Neuron (in vitro differentiated cells): ENCODE measurements at regions not wholly inside any gene's neighbourhood (a gene's known extent, or its start where the extent isn't known, plus 50 kb on each side); places are given as distances from the start of the nearest gene placed in this dataset.
A peak's percentile ranks its signal among the peaks of the same experiment; 100 is the strongest.
"Not testable (repeated sequence)": the region's sequence is repeated elsewhere in the genome, so short reads cannot be mapped to it uniquely, and the experiment has no call there.

Experiments
- H2AFZ ChIP-seq: one replicate; pipeline ENCODE4 v1.6.1; 2013; ENCODE audit warnings: low read depth, mild to moderate bottlenecking, inconsistent platforms, low read length, moderate library complexity
- H3K27me3 ChIP-seq: one replicate; pipeline ENCODE4 v1.6.1; 2013; ENCODE audit warnings: low read length; ENCODE audit not compliant: insufficient read depth
- H3K36me3 ChIP-seq: one replicate; pipeline ENCODE4 v1.6.1; 2013; ENCODE audit warnings: low read length; ENCODE audit not compliant: insufficient read depth
- H3K4me1 ChIP-seq: one replicate; pipeline ENCODE4 v1.6.1; 2013; ENCODE audit warnings: low read length; ENCODE audit not compliant: insufficient read depth
- H3K4me3 ChIP-seq: 2 replicates; pipeline ENCODE4 v1.5.1; 2013; ENCODE audit warnings: mild to moderate bottlenecking, low read length, moderate library complexity
- H3K9me3 ChIP-seq: one replicate; pipeline ENCODE4 v1.6.1; 2013; ENCODE audit warnings: low read length

DNA sequence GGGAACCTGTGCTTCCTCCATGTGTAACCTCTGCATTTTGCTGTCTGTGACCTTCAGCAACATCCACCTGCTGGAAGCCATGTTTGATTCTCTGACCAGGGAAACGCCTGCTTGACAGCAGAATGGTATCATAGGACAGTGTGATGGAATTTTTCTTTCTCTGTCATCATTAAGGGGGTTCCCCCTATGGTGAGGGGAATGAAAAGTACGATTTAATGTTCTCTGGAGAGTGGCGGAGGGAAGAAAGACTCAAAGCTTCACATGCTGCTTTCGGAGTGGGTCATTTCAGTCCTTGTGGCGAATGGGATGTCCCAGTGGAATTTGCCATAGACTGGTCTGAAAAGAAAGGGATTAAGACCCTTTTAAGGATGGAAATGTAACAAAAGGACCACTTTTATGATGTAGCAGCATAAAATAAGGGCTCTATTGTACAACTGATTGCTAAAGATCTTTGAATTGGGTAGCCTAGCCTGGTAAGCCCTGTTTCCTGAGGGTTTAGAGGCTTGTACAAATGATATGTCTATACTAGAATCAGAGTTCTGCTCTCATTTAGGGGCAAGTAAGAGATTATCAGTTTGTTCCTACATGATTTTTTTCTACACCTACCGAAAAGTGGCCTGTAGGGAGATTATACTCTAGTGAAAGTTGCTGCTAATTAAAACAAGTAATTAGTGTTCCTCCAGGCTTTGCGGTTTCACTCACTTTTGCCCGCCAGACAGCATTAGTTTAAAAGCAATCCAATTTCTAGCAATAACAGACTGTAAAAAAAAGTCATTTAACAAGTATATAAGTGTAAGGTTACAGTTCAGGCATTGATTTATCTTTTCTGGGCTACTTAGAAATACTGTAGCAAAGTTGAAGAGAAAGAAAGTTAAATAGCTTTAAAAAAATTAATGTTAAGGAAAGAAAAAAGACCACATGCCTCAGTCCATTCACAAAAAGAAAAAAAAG, 904.5 kb downstream of the NR2F1-AS1 start:
- no peaks in the 10 kb centered on the region for H3K36me3 ChIP-seq
- no peaks in the 10 kb centered on the region for H3K9me3 ChIP-seq
- H3K27me3 ChIP-seq, result no peaks in the 10 kb centered on the region
- no peak overlapping the region for H2AFZ ChIP-seq
- peaks cover 55% of the 10 kb centered on the region for H3K4me1 ChIP-seq
- peak overlapping the region; percentile 9 for H3K4me3 ChIP-seq

DNA sequence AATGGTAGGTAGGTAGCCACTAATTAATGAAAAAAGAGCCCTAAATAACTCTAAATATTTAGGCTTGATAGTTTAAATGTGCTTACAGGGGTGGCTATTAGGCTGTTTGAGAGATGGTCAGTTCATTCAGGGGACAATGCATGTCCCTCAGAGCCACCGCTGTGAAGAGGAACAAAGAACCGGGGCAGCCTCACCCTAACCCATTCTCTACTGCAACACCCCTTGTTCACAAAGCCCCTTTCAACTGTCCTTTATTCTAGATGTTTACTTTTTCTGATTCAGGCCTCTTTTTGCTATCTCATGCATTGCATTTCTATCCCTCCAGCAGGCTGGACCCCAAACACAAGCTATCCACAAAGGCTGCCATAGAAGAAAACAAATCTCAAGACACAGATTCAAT, 906.7 kb downstream of the NR2F1-AS1 start:
- peaks cover under 1% of the 10 kb centered on the region for H3K9me3 ChIP-seq
- H2AFZ ChIP-seq, result no peak overlapping the region
- H3K4me1 ChIP-seq, result peaks cover 54% of the 10 kb centered on the region
- peaks cover 6% of the 10 kb centered on the region for H3K36me3 ChIP-seq
- no peak overlapping the region for H3K4me3 ChIP-seq
- no peaks in the 10 kb centered on the region for H3K27me3 ChIP-seq

DNA sequence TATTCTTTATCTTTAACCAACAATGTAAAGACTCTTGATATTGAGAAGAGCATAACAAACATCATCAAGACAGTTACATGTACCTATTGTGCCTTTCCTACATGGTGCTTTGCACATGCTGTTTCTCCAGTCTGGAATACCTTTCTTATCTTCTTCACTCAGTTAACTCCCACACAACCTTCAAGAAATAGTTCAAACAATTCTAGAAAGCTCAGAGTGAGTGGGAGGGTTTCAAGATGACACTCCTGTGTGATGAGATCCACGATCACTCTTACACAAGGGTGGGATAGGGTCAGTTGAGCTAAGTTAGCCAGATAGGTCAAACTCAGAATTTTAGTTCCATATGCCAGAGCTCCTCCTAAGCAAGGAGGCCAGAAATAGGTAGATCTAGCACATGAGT, 915.5 kb downstream of the NR2F1-AS1 start:
- no peak overlapping the region for H2AFZ ChIP-seq
- peaks cover 10% of the 10 kb centered on the region for H3K4me1 ChIP-seq
- H3K27me3 ChIP-seq, result no peaks in the 10 kb centered on the region
- H3K36me3 ChIP-seq, result peaks cover 19% of the 10 kb centered on the region
- no peak overlapping the region for H3K4me3 ChIP-seq
- H3K9me3 ChIP-seq, result peaks cover 9% of the 10 kb centered on the region

DNA sequence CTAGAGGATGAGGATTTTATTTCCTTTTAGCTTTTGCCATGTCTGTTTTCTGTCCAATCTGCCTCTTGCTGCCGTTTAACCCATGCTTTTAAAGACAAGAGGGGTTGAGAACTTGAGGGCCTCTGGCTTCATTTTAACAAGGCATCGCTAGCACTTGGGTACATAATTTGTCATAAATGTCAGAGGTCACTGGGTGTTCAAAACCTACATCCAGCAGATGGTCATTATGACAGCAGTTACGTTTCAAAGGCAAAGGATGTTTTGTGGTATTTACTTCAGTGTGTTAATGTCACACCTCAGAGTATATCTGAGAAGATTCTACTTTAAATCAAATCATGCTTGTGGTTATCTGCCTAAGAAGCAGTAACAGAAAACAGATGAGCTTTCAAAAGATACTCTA, 918.3 kb downstream of the NR2F1-AS1 start:
- peaks cover 6% of the 10 kb centered on the region for H3K4me1 ChIP-seq
- no peaks in the 10 kb centered on the region for H3K27me3 ChIP-seq
- H3K9me3 ChIP-seq, result peaks cover 2% of the 10 kb centered on the region
- no peak overlapping the region for H2AFZ ChIP-seq
- no peak overlapping the region for H3K4me3 ChIP-seq
- H3K36me3 ChIP-seq, result peaks cover 12% of the 10 kb centered on the region

DNA sequence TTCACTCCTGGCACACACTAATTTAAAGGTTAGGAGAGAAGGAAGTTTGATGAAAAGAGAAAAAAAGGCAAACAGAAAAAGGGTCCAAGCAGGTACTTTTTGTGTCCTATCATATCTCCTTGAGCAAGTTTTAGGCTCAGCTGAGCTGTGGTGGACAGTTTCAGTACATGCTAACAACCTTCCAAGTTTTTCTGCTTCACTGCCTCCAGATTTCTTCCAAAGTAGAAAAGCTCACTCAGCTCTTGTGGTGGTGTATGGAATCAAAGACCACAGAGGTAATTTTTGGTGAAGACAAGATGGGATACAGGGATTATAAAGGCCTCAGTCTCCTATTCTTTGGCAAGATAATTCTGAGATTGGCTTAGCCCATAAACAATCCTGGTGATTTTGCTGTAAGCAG, 921.8 kb downstream of the NR2F1-AS1 start:
- Histone ChIP-seq H3K27me3 (no peaks in the 10 kb centered on the region), H3K4me1 (peaks cover 9% of the 10 kb centered on the region), H2AFZ (no peak overlapping the region), H3K36me3 (no peaks in the 10 kb centered on the region), H3K4me3 (no peak overlapping the region), H3K9me3 (peaks cover 2% of the 10 kb centered on the region)

DNA sequence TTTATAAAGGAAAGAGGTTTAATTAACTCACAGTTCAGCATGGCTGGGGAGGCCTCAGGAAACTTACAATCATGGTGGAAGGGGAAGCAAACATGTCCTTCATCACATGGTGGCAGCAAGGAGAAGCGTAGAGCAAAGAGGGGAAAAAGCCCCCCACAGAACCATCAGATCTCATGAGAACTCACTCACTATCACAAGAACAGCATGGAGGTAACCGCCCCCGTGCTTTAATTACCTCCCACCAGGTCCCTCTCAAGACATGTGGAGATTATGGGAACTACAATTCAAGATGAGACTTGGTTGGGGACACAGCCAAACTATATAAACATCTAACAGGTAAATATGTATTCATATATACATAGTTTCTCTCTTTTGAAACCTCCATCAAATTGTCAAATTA, 926.4 kb downstream of the NR2F1-AS1 start:
- not testable (repeated sequence) for H3K4me3 ChIP-seq, H2AFZ ChIP-seq, H3K9me3 ChIP-seq, H3K27me3 ChIP-seq, H3K4me1 ChIP-seq, H3K36me3 ChIP-seq

DNA sequence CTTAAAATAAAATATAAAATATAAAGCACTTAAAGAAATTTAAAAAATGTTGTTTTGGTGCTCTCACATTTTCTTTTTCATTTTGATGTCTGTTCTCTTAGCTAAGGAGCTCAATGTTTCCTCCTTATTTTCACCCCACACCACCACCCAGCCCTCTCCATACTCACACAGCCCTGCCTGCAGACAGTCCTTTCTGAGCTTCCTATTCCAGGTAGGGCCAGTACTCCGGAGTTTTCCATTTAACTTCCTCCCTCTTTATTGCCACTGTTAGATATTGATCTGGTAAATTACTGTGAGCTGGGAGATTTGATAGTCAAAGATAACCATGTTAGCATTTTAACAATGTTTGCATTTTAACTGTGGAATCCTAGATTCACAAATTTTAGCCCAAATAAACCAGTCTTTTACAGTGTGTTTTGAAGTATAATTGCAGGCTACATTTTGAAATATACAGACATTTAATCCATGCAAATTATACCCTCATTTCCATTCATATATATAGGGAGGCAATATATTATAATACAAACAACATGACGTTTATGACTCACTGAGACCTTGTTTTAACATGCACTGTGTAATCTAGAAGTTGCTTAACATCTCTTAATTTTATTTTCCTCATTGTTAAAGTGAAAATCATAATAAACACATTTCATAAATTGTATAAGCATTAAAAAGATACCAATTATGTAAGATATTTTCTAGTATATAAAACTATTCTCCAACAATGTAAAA, 927.1 kb downstream of the NR2F1-AS1 start:
- Histone ChIP-seq H3K4me1 (peaks cover 3% of the 10 kb centered on the region), H3K9me3 (peaks cover 4% of the 10 kb centered on the region), H3K27me3 (no peaks in the 10 kb centered on the region), H2AFZ (no peak overlapping the region), H3K4me3 (no peak overlapping the region), H3K36me3 (peaks cover 3% of the 10 kb centered on the region)

DNA sequence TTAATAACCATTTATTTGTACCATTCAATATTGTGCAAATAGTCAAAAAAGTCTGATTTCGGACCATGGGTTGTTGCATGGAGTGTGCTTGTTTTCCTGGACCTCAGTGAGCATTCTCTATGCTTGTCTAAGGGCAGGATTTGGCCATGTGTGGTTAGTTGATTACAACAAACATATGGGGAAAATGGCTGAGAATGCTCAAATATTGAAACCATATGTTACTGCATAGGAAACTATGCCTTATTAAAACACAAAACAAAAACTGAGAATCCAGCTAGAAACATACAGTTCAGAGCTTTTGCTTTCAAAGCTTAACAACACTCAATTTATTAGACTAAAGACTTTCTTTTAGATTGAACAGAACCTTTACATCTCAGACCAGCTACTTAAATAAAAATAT, 928.3 kb downstream of the NR2F1-AS1 start:
- H2AFZ ChIP-seq, result no peak overlapping the region
- peaks cover 3% of the 10 kb centered on the region for H3K4me1 ChIP-seq
- H3K27me3 ChIP-seq, result no peaks in the 10 kb centered on the region
- H3K36me3 ChIP-seq, result peaks cover 3% of the 10 kb centered on the region
- no peak overlapping the region for H3K4me3 ChIP-seq
- H3K9me3 ChIP-seq, result peaks cover 4% of the 10 kb centered on the region

DNA sequence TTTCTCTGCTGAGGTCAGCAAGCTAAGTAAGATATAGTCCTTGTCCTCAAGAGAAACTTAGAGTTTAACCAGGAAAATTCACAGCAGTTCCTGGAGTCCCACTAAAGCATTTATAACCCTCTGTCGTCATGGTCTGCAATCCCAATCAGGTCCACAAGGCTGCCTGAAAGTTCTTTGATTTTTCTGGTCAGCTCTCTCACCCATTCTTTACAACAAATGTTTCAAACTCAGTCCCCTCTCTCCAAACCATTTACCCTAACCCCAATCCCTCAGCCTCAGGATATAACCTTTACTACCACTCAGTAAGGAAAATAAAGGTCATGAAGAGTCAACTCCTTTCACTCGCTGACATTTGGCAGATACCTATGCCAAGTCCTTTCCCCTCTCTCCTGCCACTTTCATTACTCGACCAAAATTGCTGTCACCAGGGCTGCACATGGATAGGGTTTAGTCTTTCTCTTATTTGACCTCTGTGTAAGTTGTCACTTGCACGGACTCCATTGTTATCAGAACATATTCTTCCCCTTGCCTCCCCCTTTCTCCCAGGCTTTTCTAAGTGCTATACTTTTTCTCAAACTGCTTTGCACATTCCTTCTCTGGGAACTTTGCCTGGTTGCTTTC, 936.6 kb downstream of the NR2F1-AS1 start:
- Histone ChIP-seq H3K4me3 (no peak overlapping the region), H3K27me3 (no peaks in the 10 kb centered on the region), H3K36me3 (no peaks in the 10 kb centered on the region), H3K9me3 (no peaks in the 10 kb centered on the region), H2AFZ (no peak overlapping the region), H3K4me1 (peaks cover 45% of the 10 kb centered on the region)

DNA sequence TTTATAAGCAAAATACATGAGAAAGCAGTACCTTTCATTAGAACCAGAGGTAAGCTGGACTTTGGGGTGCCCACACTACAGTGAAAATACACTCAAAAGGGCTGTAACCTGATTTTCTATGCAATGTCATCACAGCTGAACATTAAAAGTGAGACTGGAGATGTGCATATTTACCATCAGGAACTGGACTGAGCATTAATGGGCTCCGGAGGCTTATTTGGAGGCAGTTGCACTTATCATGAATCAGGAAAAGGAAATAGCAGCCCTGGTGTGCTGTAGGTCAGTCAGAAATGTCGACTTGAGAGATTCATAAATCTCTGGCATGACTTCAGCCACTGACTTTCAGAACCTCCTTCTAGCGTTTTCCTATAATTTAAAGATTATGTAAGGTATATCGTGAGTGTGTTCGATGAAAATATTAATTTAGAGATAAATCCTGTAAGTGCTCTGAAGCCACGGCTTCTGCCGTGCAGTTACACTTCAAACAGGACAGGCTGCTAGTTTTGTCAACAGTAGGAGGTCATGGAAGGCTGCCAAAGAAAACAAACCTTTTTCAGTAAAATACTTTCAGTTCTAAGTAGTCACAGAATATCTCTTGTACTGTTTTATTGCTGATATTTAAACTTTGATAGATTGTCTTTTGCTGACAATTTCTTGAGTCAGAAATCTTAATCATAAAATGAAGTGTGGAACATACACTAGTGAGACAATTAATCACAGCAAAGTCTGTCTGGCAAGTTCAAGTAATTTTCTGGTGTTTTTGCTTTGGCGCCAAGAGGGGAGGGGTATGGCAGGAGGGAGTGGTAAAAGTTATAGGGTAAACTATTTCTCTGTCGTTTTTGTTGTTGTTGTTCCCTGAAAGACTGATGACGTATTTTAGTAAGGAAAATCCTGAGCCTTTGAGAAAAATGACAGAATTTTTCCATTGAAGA, 939.7 kb downstream of the NR2F1-AS1 start:
- peak overlapping the region; percentile 87 for H2AFZ ChIP-seq
- no peaks in the 10 kb centered on the region for H3K9me3 ChIP-seq
- H3K4me1 ChIP-seq, result peaks cover 51% of the 10 kb centered on the region
- no peaks in the 10 kb centered on the region for H3K27me3 ChIP-seq
- H3K36me3 ChIP-seq, result no peaks in the 10 kb centered on the region
- H3K4me3 ChIP-seq, result peak overlapping the region; percentile 30

DNA sequence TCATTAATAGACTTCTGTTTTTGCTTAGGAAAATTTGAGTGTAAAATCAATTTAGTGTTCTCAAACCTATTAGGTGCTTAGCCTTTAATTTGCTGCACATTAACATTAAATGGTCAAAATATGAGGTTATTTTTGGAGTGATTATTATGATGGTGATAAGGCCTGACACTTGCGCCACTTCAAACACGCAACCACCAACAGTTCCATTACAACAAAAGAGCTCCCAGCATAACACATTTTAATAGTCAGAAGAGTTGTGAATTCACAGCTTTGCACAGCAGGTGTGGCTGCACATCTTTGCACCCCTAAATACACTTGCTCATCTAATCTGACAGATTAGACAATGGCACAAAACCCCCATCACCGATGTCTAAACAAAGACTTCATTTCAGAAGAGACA, 940.7 kb downstream of the NR2F1-AS1 start:
- Histone ChIP-seq H3K36me3 (no peaks in the 10 kb centered on the region), H3K4me3 (peak overlapping the region; percentile 30), H3K27me3 (no peaks in the 10 kb centered on the region), H2AFZ (peak overlapping the region; percentile 87), H3K9me3 (no peaks in the 10 kb centered on the region), H3K4me1 (peaks cover 51% of the 10 kb centered on the region)

DNA sequence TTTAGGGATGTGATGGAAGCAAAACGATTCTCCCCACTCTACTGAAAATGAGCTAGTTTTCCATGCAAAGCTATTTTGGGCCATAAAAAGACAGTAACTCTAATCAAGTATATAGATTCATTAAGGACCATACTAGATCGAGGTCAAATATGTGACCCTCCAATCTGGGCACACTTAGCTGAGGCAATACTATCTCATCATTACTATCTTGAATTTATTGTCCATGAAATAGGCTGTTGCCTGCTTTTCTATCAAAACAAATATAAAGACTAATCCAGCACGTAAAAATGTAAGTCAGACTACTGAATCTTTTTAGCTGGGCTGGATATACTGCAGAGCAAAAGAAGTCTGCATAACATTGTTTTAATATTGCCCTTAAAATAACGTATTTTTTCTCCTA, 943.1 kb downstream of the NR2F1-AS1 start:
- no peaks in the 10 kb centered on the region for H3K36me3 ChIP-seq
- H2AFZ ChIP-seq, result no peak overlapping the region
- peaks cover 36% of the 10 kb centered on the region for H3K4me1 ChIP-seq
- H3K9me3 ChIP-seq, result no peaks in the 10 kb centered on the region
- H3K27me3 ChIP-seq, result no peaks in the 10 kb centered on the region
- H3K4me3 ChIP-seq, result no peak overlapping the region
